ENCODE measurements at regions not wholly inside any gene's neighbourhood (a gene's known extent, or its start where the extent isn't known, plus 50 kb on each side); places are given as distances from the start of the nearest gene placed in this dataset.

GRCh38 chr6:1482381-1483166 is 93.2 kb downstream of the FOXF2 start:
- no peak for DNase-seq

GRCh38 chr6:1485678-1486077 is 96.3 kb downstream of the FOXF2 start:
- no peak for DNase-seq

- DNase-seq = no peak
Observed at GRCh38 chr6:1486387-1486786, 97.0 kb downstream of the FOXF2 start.

- DNase-seq = no peak
Observed at GRCh38 chr6:1487239-1487638, 97.9 kb downstream of the FOXF2 start.

- DNase-seq = no peak
Observed at GRCh38 chr6:1491025-1491424, 101.6 kb downstream of the FOXF2 start.

GRCh38 chr6:1491591-1492319 is 102.4 kb downstream of the FOXF2 start:
- DNase-seq = no peak

GRCh38 chr6:1494671-1495070 is 105.3 kb downstream of the FOXF2 start:
- DNase-seq = no peak

- DNase-seq = no peak
Observed at GRCh38 chr6:1495344-1495743, 106.0 kb downstream of the FOXF2 start.

- DNase-seq = no peak
Observed at GRCh38 chr6:1496092-1496491, 106.7 kb downstream of the FOXF2 start.

GRCh38 chr6:1496836-1497760 is 107.7 kb downstream of the FOXF2 start:
- peak in 38 of 58 donors; percentile 3 to 70 (median 42) for DNase-seq

GRCh38 chr6:1497761-1498105 is 108.4 kb downstream of the FOXF2 start:
- peak in 2 of 58 donors; percentile 20 to 45 for DNase-seq

GRCh38 chr6:1498491-1499113 is 109.2 kb downstream of the FOXF2 start:
- DNase-seq = no peak

GRCh38 chr6:1499777-1500176 is 109.9 kb upstream of the FOXC1 start:
- peak in 1 of 58 donors; percentile 15 for DNase-seq

GRCh38 chr6:1500913-1501312 is 108.8 kb upstream of the FOXC1 start:
- DNase-seq = no peak

GRCh38 chr6:1502041-1502440 is 107.7 kb upstream of the FOXC1 start:
- DNase-seq = no peak

GRCh38 chr6:1503811-1504210 is 105.9 kb upstream of the FOXC1 start:
- DNase-seq = no peak

GRCh38 chr6:1504465-1504864 is 105.2 kb upstream of the FOXC1 start:
- no peak for DNase-seq

GRCh38 chr6:1507251-1507650 is 102.5 kb upstream of the FOXC1 start:
- DNase-seq = no peak

GRCh38 chr6:1509241-1509640 is 100.5 kb upstream of the FOXC1 start:
- no peak for DNase-seq

GRCh38 chr6:1510239-1510638 is 99.5 kb upstream of the FOXC1 start:
- DNase-seq = no peak

GRCh38 chr6:1513215-1513780 is 96.4 kb upstream of the FOXC1 start:
- DNase-seq = no peak
